GM12878 (cell line): ENCODE measurements at regions not wholly inside any gene's neighbourhood (a gene's known extent, or its start where the extent isn't known, plus 50 kb on each side); places are given as distances from the start of the nearest gene placed in this dataset.

Source experiments
- ATAC-seq: fragments of 200-7000 bp; cut with Tn5 transposase; 3 replicates; pipeline ENCODE4 v1.9.1; 2020; ENCODE audit warnings: mild to moderate bottlenecking, moderate library complexity
- BruUV-seq: library from RNA; stranded (reverse); fragments of 400-500 nt; replicated peaks from 2 replicates; lab custom pipeline; 2021; lab: Mats Ljungman, UMichigan
- CTCF ChIA-PET: fragments of 300-600 bp; sonication (Branson Sonifier 250); formaldehyde crosslinking; extraction: SDS; loops from one replicate; lab custom pipeline; 2021; ENCODE audit warnings: inconsistent platforms; lab: Yijun Ruan, JAX
- POLR2A ChIA-PET: fragments of 350-600 bp; formaldehyde crosslinking; extraction: SDS; loops from one replicate; lab custom pipeline; 2021; ENCODE audit warnings: inconsistent platforms; lab: Charles Lee
- RAD21 ChIA-PET: fragments of 300-600 bp; sonication (Branson Sonifier 250); formaldehyde crosslinking; loops from one replicate; lab custom pipeline; 2023; ENCODE audit warnings: antibody characterized with exemption; ENCODE audit not compliant: unreplicated experiment; lab: Charles Lee
- SMC1A ChIA-PET: fragments of 300-600 bp; sonication (Branson Sonifier 250); formaldehyde crosslinking; loops from one replicate; lab custom pipeline; 2023; ENCODE audit not compliant: unreplicated experiment, uncharacterized antibody; lab: Charles Lee
- DNase-seq: peaks from one replicate; pipeline ENCODE4 v3.0.0-alpha.2; 2011; ENCODE audit warnings: low read depth, low spot score
- FAIRE-seq: peaks from 3 replicates; lab custom pipeline; 2011; peaks lifted over from hg19 to GRCh38; lab: Jason Lieb, UNC
- H2AFZ ChIP-seq: 2 replicates; pipeline ENCODE4 v1.6.0; 2011; ENCODE audit warnings: low read depth, low read length, control low read depth; ENCODE audit not compliant: control insufficient read depth
- H3K27ac ChIP-seq: 2 replicates; pipeline ENCODE4 v1.5.1; 2011; ENCODE audit warnings: control low read depth; ENCODE audit not compliant: control insufficient read depth, insufficient read depth
- H3K27me3 ChIP-seq, 2 experiments: replicated peaks in 1 of 2; 2 replicates each; pipeline versions ENCODE4 v1.6.0 to v1.6.1; 2011; ENCODE audit warnings: low read length in 1 of 2; ENCODE audit not compliant: control insufficient read depth in 2 of 2, insufficient read depth in 2 of 2
- H3K36me3 ChIP-seq, 2 experiments: 2 replicates each; pipeline ENCODE4 v1.5.1; 2011; ENCODE audit warnings: low read length in 1 of 2; ENCODE audit not compliant: control insufficient read depth in 2 of 2, insufficient read depth in 2 of 2
- H3K4me1 ChIP-seq: 2 replicates; pipeline ENCODE4 v1.6.1; 2011; ENCODE audit warnings: mild to moderate bottlenecking, low read length, moderate library complexity, mixed read lengths; ENCODE audit not compliant: control insufficient read depth, insufficient read depth
- H3K4me2 ChIP-seq: 2 replicates; pipeline ENCODE4 v1.6.0; 2011; ENCODE audit warnings: control low read depth; ENCODE audit not compliant: control insufficient read depth, insufficient read depth
- H3K4me3 ChIP-seq: fragments of 200-600 bp; sonication (generic); 2 replicates; pipeline ENCODE4 v1.5.1; 2016
- H3K79me2 ChIP-seq: 2 replicates; pipeline ENCODE4 v1.6.0; 2011; ENCODE audit warnings: low read length; ENCODE audit not compliant: control insufficient read depth, insufficient read depth
- H3K9ac ChIP-seq: 2 replicates; pipeline ENCODE4 v1.8.0; 2011; ENCODE audit warnings: low read length, control low read depth, mixed read lengths; ENCODE audit not compliant: control insufficient read depth, insufficient read depth
- H3K9me3 ChIP-seq: replicated peaks from 3 replicates; pipeline ENCODE4 v1.5.1; 2011; ENCODE audit warnings: mild to moderate bottlenecking, low read length; ENCODE audit not compliant: control insufficient read depth, insufficient read depth
- H4K20me1 ChIP-seq: 2 replicates; pipeline ENCODE4 v1.6.0; 2011; ENCODE audit not compliant: control insufficient read depth, insufficient read depth
- E2F8 ChIP-seq: fragments of 450-650 bp; IDR thresholded peaks from 2 replicates; pipeline ENCODE4 v1.6.1; 2018; ENCODE audit warnings: mild to moderate bottlenecking, low read depth, moderate library complexity; ENCODE audit not compliant: partially characterized antibody
- EED ChIP-seq: sonication (generic); IDR thresholded peaks from 2 replicates; pipeline ENCODE4 v1.6.1; 2016; ENCODE audit warnings: antibody characterized with exemption, low read depth
- FOXM1 ChIP-seq: IDR thresholded peaks from 2 replicates; pipeline ENCODE4 v1.6.1; 2012; ENCODE audit warnings: low read depth, mild to moderate bottlenecking, inconsistent platforms, low read length, moderate library complexity
- PML ChIP-seq: IDR thresholded peaks from 2 replicates; pipeline ENCODE4 v1.6.1; 2012; ENCODE audit warnings: low read length, inconsistent platforms
- REST ChIP-seq: IDR thresholded peaks from 2 replicates; pipeline ENCODE4 v1.6.1; 2012; ENCODE audit warnings: mild to moderate bottlenecking, low read depth, low read length
- ZBTB11 ChIP-seq: fragments of 450-650 bp; formaldehyde crosslinking; IDR thresholded peaks from 2 replicates; pipeline ENCODE4 v1.5.0; 2022; ENCODE audit warnings: mild to moderate bottlenecking, missing genetic modification characterization
- ZBTB40 ChIP-seq: fragments of 450-650 bp; IDR thresholded peaks from 2 replicates; pipeline ENCODE4 v1.6.1; 2016; ENCODE audit warnings: mild to moderate bottlenecking, moderate library complexity, borderline replicate concordance
- WGBS: methylation state at CpG from one replicate; pipeline ENCODE4 v1.1.6; 2016; ENCODE audit warnings: low lambda C conversion rate; ENCODE audit not compliant: insufficient replicate concordance, insufficient coverage; ENCODE audit errors: missing lambda C conversion rate; 5-methylcytosine and 5-hydroxymethylcytosine counted together
- in situ Hi-C: fragments of 300-500 bp; cut with MboI; formaldehyde crosslinking; loops from 9 replicates; pipeline ENCODE4 v1.14.3; 2018; ENCODE audit warnings: mixed read lengths
- intact Hi-C: fragments of 100-400 bp; cut with micrococcal nuclease; formaldehyde crosslinking; loops from one replicate; pipeline ENCODE4 v1.14.2; 2022; ENCODE audit not compliant: unreplicated experiment

- no peak for TF ChIP-seq PML
- TF ChIP-seq ZBTB11 (CRISPR knock-in tag) = no peak
- no peak for TF ChIP-seq E2F8
These were observed 426.5 kb downstream of the METTL4 start (continued) for GRCh38 chr18:2144811-2145210.

GRCh38 chr18:2146092-2146491 lies 425.2 kb downstream of the METTL4 start:
- POLR2A ChIA-PET = no interaction called here
- in situ Hi-C loops = no loop called here
- H3K4me2 ChIP-seq = no peak overlapping the region
- DNase-seq = no peak
- RAD21 ChIA-PET = no interaction called here
- no peak for FAIRE-seq
- no peak overlapping the region for H3K4me3 ChIP-seq
- no peaks in the 10 kb centered on the region for H3K9me3 ChIP-seq
- no peaks in the 10 kb centered on the region for H3K79me2 ChIP-seq
- intact Hi-C loops = no loop called here
- no TSS peak for BruUV-seq
- ATAC-seq = no peak
- no peak overlapping the region for H3K27ac ChIP-seq
- SMC1A ChIA-PET = no interaction called here
- no peaks in the 10 kb centered on the region for H3K27me3 ChIP-seq
- no peak overlapping the region for H2AFZ ChIP-seq
- no peak overlapping the region for H3K9ac ChIP-seq
- WGBS = 3% methylated on average over 2 of the region's 2 CpGs
- CTCF ChIA-PET = no interaction called here
- no peaks in the 10 kb centered on the region for H3K4me1 ChIP-seq
- no peaks in the 10 kb centered on the region for H4K20me1 ChIP-seq
- no peaks in the 10 kb centered on the region for H3K36me3 ChIP-seq
- no peak for TF ChIP-seq FOXM1
- TF ChIP-seq EED = no peak
- no peak for TF ChIP-seq ZBTB40
- TF ChIP-seq REST = no peak
